Adrenal gland (tissue), 9 donors: ENCODE measurements at regions not wholly inside any gene's neighbourhood (a gene's known extent, or its start where the extent isn't known, plus 50 kb on each side); places are given as distances from the start of the nearest gene placed in this dataset.

Experiments
- DNase-seq, 7 donors: peaks; one replicate each; pipeline ENCODE4 v3.0.0-alpha.2; 2019 to 2020
- H3K27ac ChIP-seq, 5 donors: fragments of 200-600 bp; sonication (generic) in 4 of 5; 1 replicate in 3 of 5; 2 replicates in 2 of 5; pipeline versions ENCODE4 v1.5.1 to v1.8.0; 2016 to 2020; ENCODE audit warnings: mild to moderate bottlenecking in 1 of 5
- H3K27me3 ChIP-seq: fragments of 200-600 bp; 2 replicates; pipeline ENCODE4 v1.8.0; 2021
- H3K36me3 ChIP-seq, 2 donors: fragments of 200-600 bp; replicated peaks in 1 of 2; 1 replicate in 1 of 2; 2 replicates in 1 of 2; pipeline versions ENCODE4 v1.5.1 to v1.8.0; 2018 to 2022
- H3K4me1 ChIP-seq, 2 donors: fragments of 200-600 bp; replicated peaks in 1 of 2; 1 replicate in 1 of 2; 2 replicates in 1 of 2; pipeline versions ENCODE4 v1.5.1 to v1.8.0; 2018 to 2021
- H3K4me3 ChIP-seq, 4 donors: fragments of 200-600 bp; sonication (generic) in 3 of 4; one replicate each; pipeline ENCODE4 v1.5.1; 2016 to 2018
- H3K9me3 ChIP-seq, 3 donors: fragments of 200-600 bp; sonication (generic) in 1 of 3; replicated peaks in 1 of 3; 1 replicate in 2 of 3; 2 replicates in 1 of 3; pipeline versions ENCODE4 v1.5.1 to v1.8.0; 2016 to 2021
- POLR2A ChIP-seq, 2 donors: fragments of 450-650 bp; IDR thresholded peaks; one replicate each; pipeline ENCODE4 v1.6.1; 2017; ENCODE audit warnings: antibody characterized with exemption in 2 of 2, mild to moderate bottlenecking in 2 of 2, moderate library complexity in 1 of 2
- WGBS, 4 donors: extraction: QIAGEN DNeasy Blood & Tissue Kit in 2 of 4; methylation state at CpG; one replicate each; pipeline versions ENCODE4 v1.1.5 to v1.1.7; 2013 to 2017; 5-methylcytosine and 5-hydroxymethylcytosine counted together
- intact Hi-C, 2 donors: fragments of 100-400 bp; cut with DNase I; formaldehyde crosslinking; loops; one replicate each; pipeline versions ENCODE4 v1.14.1 to v1.15.0; 2022 to 2023
- TF ChIP-seq, protein P1 (sequence below), 6 experiments: fragments of 450-650 bp in 4 of 6; fragments of 200-600 bp in 2 of 6; sonication (generic) in 1 of 6; IDR thresholded peaks; 1 replicate in 5 of 6; 2 replicates in 1 of 6; pipeline versions ENCODE4 v1.5.1 to v1.8.0; 2016 to 2021; ENCODE audit warnings: antibody characterized with exemption in 6 of 6, mild to moderate bottlenecking in 2 of 6, moderate library complexity in 1 of 6
- donor health status: healthy with polysubstance abuse.
- donor health status: Bipolar disorder and iron deficiency.
- donor health status: DM: yes; HTN: yes; CAD: no.
- donor health status: DM: no; HTN: no; CAD: no.
- donor health status: DM: no; HTN: no; CAD: no.

DNA sequence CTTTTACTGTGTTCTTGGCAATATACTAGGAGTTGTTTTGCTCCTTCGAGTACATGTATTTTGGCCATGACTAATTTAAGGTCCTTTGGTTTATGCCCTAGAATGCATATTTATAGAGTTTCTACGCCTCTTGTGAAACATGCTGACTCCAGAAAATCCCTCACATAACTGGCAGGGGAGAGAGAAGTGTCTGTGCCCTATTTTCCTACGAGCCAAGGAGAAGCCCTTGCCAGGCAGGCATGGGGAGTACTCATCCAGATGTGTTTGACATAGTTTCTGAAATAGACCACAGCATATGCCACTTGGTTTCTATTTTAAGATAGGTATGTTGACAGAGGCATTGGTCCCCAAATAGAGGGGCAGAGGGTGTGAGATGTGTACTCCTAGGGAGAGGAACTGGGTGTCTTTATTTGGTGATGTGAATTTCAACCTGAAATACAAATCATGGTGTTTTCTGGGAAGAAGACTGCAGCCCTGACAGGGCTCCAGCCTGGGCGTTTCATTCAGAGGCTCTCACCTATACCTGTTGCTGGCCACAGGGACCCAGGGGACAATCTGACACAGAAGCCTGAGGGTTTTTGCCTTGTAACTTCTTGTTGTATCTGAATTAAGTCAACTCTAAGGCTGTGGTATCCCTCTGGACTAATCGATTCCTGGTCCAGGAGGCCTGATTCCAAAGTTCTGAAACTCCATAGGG lies 267.8 kb upstream of the C2CD4B start:
- no peak for DNase-seq
- Histone ChIP-seq H3K4me1 (no peaks in the 10 kb centered on the region), H3K27me3 (no peaks in the 10 kb centered on the region), H3K9me3 (no peaks in the 10 kb centered on the region), H3K4me3 (no peak overlapping the region), H3K27ac (no peak overlapping the region), H3K36me3 (no peaks in the 10 kb centered on the region)
- intact Hi-C loops, result no loop called here
- WGBS, 4 donors, result 62 to 68% (median 66%) methylated on average over 5 of the region's 5 CpGs
- TF ChIP-seq, protein P1, sequence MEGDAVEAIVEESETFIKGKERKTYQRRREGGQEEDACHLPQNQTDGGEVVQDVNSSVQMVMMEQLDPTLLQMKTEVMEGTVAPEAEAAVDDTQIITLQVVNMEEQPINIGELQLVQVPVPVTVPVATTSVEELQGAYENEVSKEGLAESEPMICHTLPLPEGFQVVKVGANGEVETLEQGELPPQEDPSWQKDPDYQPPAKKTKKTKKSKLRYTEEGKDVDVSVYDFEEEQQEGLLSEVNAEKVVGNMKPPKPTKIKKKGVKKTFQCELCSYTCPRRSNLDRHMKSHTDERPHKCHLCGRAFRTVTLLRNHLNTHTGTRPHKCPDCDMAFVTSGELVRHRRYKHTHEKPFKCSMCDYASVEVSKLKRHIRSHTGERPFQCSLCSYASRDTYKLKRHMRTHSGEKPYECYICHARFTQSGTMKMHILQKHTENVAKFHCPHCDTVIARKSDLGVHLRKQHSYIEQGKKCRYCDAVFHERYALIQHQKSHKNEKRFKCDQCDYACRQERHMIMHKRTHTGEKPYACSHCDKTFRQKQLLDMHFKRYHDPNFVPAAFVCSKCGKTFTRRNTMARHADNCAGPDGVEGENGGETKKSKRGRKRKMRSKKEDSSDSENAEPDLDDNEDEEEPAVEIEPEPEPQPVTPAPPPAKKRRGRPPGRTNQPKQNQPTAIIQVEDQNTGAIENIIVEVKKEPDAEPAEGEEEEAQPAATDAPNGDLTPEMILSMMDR (IDR thresholded peaks at IDR 0.05), result no peak
- no peak for TF ChIP-seq POLR2A (IDR thresholded peaks at IDR 0.05)

DNA sequence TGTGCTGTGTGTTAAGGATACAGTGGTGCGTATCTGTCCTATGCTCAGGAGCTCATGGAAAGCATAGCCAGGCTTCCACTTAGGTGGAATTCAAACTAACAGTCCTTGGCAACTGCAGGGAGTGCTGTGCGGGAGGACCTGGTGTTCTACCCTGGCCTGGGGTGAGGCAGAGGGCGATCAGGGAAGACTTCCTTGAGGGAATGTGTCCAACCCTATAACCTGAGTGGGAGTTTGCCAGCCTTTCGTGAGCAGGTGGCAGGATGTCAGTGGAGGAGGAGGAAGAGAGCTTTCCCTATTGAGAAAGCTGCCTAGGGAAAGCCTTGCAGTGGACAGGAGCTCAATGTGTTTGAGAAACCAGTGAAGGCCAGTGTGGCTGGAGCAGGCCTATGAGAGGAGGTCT lies 271.1 kb upstream of the C2CD4B start:
- TF ChIP-seq, protein P1 (IDR thresholded peaks at IDR 0.05), result no peak
- TF ChIP-seq POLR2A (IDR thresholded peaks at IDR 0.05), result no peak
- DNase-seq, result no peak
- 84 to 93% (median 92%) methylated on average over 3 to 4 of the region's 4 CpGs for WGBS, 4 donors
- Histone ChIP-seq H3K27ac (no peak overlapping the region), H3K9me3 (no peaks in the 10 kb centered on the region), H3K4me1 (peaks cover 0 to 9% of the 10 kb centered on the region in 2 donors), H3K36me3 (no peaks in the 10 kb centered on the region), H3K4me3 (no peak overlapping the region), H3K27me3 (no peaks in the 10 kb centered on the region)
- intact Hi-C loops, result no loop called here

DNA sequence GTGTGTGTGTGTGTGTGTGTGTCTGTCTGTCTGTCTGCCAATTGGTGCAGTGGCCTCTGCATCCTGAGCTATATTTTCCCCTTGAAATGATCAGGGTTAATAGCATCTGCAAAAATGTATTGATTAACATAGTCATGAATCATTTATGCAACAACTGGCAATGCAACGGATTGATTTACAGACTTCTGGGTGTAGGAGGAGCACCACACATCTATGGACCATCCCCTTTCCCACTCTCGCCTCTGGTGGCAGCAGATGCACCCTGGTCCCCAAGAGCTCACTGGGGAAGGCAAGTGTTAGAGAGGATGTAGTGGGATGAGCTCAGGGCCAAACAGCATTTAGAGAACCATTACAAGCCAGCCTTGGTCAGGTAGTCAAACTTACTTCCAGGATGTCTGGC lies 272.7 kb upstream of the C2CD4B start:
- intact Hi-C loops, result no loop called here

DNA sequence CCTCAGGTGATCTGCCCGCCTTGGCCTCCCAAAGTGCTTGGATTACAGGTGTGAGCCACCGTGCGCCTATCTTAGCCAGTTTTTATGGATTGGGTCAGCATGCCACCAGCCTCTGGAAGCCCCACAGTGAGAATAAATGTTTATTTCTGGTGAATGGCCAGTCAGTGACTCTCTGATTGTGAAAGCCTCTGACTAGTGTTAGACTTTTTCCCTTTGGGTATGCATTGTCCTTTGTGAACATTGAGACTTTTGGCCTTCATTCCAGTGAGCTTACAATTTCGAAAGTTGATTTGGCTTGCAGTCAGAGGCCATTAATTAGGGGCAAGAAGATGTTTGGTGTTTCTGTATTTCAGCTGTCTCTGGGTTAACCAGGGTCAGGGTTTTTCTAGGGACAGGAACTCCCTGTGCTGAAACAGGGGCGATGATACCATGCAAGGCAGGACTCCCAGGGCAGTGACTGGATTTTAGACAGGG lies 274.5 kb upstream of the C2CD4B start:
- intact Hi-C loops, result no loop called here
- WGBS, 4 donors, result 56 to 68% (median 64%) methylated on average over 5 of the region's 5 CpGs

More for the DNA sequence above, 272.7 kb upstream of the C2CD4B start:
- Histone ChIP-seq H3K4me3 (no peak overlapping the region), H3K9me3 (no peaks in the 10 kb centered on the region), H3K4me1 (peaks cover 0 to 9% of the 10 kb centered on the region in 2 donors), H3K36me3 (no peaks in the 10 kb centered on the region), H3K27me3 (no peaks in the 10 kb centered on the region), H3K27ac (no peak overlapping the region)
- WGBS, 4 donors, result 76 to 92% (median 85%) methylated on average over 2 of the region's 2 CpGs
- DNase-seq, result no peak
- TF ChIP-seq, protein P1 (IDR thresholded peaks at IDR 0.05), result no peak
- TF ChIP-seq POLR2A (IDR thresholded peaks at IDR 0.05), result no peak

More for the DNA sequence above, 274.5 kb upstream of the C2CD4B start:
- DNase-seq, result peak in 6 of 7 donors; percentile 28 to 71 (median 54)
- Histone ChIP-seq H3K27ac (peak overlapping the region in 1 of 5 donors; percentile 19), H3K4me1 (peaks cover 0 to 9% of the 10 kb centered on the region in 2 donors), H3K4me3 (no peak overlapping the region), H3K36me3 (no peaks in the 10 kb centered on the region), H3K9me3 (no peaks in the 10 kb centered on the region), H3K27me3 (no peaks in the 10 kb centered on the region)
- TF ChIP-seq POLR2A (IDR thresholded peaks at IDR 0.05), result no peak
- TF ChIP-seq, protein P1 (IDR thresholded peaks at IDR 0.05), result no peak
